H9 (cell line): ENCODE measurements at regions not wholly inside any gene's neighbourhood (a gene's known extent, or its start where the extent isn't known, plus 50 kb on each side); places are given as distances from the start of the nearest gene placed in this dataset.
A peak's percentile ranks its signal among the peaks of the same experiment; 100 is the strongest.

Source experiments
- DNase-seq: peaks from one replicate; pipeline ENCODE4 v3.0.0-alpha.2; 2017
- H2AFZ ChIP-seq: one replicate; pipeline ENCODE4 v1.6.1; 2013; ENCODE audit warnings: mild to moderate bottlenecking, low read length, control low read depth, moderate library complexity
- H2AK5ac ChIP-seq: 2 replicates; pipeline ENCODE4 v1.6.1; 2013; ENCODE audit warnings: low read length, control low read depth, mixed read lengths; ENCODE audit not compliant: insufficient read length
- H2BK120ac ChIP-seq: one replicate; pipeline ENCODE4 v1.6.1; 2013; ENCODE audit warnings: low read depth, mild to moderate bottlenecking, low read length, control low read depth, inconsistent platforms; ENCODE audit not compliant: poor library complexity, severe bottlenecking
- H2BK12ac ChIP-seq: 2 replicates; pipeline ENCODE4 v1.6.1; 2013; ENCODE audit warnings: low read length, control low read depth, mixed read lengths, low read depth; ENCODE audit not compliant: insufficient read length
- H2BK15ac ChIP-seq: 2 replicates; pipeline ENCODE4 v1.6.1; 2013; ENCODE audit warnings: low read depth, low read length, control low read depth
- H2BK20ac ChIP-seq: one replicate; pipeline ENCODE4 v1.6.1; 2013; ENCODE audit warnings: low read depth, mild to moderate bottlenecking, low read length, control low read depth, inconsistent platforms; ENCODE audit not compliant: poor library complexity, severe bottlenecking
- H2BK5ac ChIP-seq: 2 replicates; pipeline ENCODE4 v1.6.1; 2013; ENCODE audit warnings: low read length, control low read depth, mixed read lengths; ENCODE audit not compliant: insufficient read length
- H3K14ac ChIP-seq: 2 replicates; pipeline ENCODE4 v1.6.1; 2013; ENCODE audit warnings: low read length, control low read depth; ENCODE audit not compliant: insufficient read depth
- H3K18ac ChIP-seq: 2 replicates; pipeline ENCODE4 v1.6.1; 2013; ENCODE audit warnings: low read depth, mild to moderate bottlenecking, mixed read lengths, low read length, control low read depth; ENCODE audit not compliant: insufficient read length
- H3K23ac ChIP-seq: 2 replicates; pipeline ENCODE4 v1.6.1; 2013; ENCODE audit warnings: low read length, control low read depth, mixed read lengths, low read depth; ENCODE audit not compliant: insufficient read length
- H3K23me2 ChIP-seq: 2 replicates; pipeline ENCODE4 v1.6.1; 2013; ENCODE audit warnings: low read depth, mild to moderate bottlenecking, mixed read lengths, low read length, control low read depth; ENCODE audit not compliant: insufficient read length, poor library complexity, severe bottlenecking
- H3K27ac ChIP-seq: 2 replicates; pipeline ENCODE4 v1.5.1; 2013; ENCODE audit warnings: low read length, control low read depth, mixed read lengths, low read depth; ENCODE audit not compliant: insufficient read length
- H3K27me3 ChIP-seq: 2 replicates; pipeline ENCODE4 v1.6.1; 2013; ENCODE audit warnings: low read length, control low read depth, inconsistent platforms; ENCODE audit not compliant: insufficient read depth
- H3K4ac ChIP-seq: 2 replicates; pipeline ENCODE4 v1.6.1; 2013; ENCODE audit warnings: low read depth, mild to moderate bottlenecking, control low read depth, inconsistent platforms, low read length, moderate library complexity
- H3K4me1 ChIP-seq: 2 replicates; pipeline ENCODE4 v1.6.1; 2013; ENCODE audit warnings: low read length, control low read depth, inconsistent platforms; ENCODE audit not compliant: insufficient read depth
- H3K4me2 ChIP-seq: 2 replicates; pipeline ENCODE4 v1.6.1; 2013; ENCODE audit warnings: low read length, control low read depth, mixed read lengths; ENCODE audit not compliant: insufficient read length, insufficient read depth
- H3K56ac ChIP-seq: 2 replicates; pipeline ENCODE4 v1.6.1; 2013; ENCODE audit warnings: low read depth, mild to moderate bottlenecking, mixed read lengths, low read length, control low read depth; ENCODE audit not compliant: insufficient read length
- H3K79me1 ChIP-seq: 2 replicates; pipeline ENCODE4 v1.6.1; 2013; ENCODE audit warnings: low read depth, mild to moderate bottlenecking, moderate library complexity, low read length, control low read depth, inconsistent platforms; ENCODE audit not compliant: insufficient read depth, poor library complexity, severe bottlenecking
- H3K79me2 ChIP-seq: 2 replicates; pipeline ENCODE4 v1.6.1; 2013; ENCODE audit warnings: low read length, control low read depth, inconsistent platforms; ENCODE audit not compliant: insufficient read depth
- H3K9ac ChIP-seq: 2 replicates; pipeline ENCODE4 v1.6.1; 2013; ENCODE audit warnings: low read length, control low read depth, mixed read lengths; ENCODE audit not compliant: insufficient read length; ENCODE audit errors: extremely low read depth
- H3K9me3 ChIP-seq: one replicate; pipeline ENCODE4 v1.6.1; 2013; ENCODE audit warnings: low read depth, low read length, inconsistent platforms; ENCODE audit not compliant: control insufficient read depth
- H3T11ph ChIP-seq: one replicate; pipeline ENCODE4 v1.6.1; 2013; ENCODE audit warnings: mild to moderate bottlenecking, low read length, control low read depth, inconsistent platforms
- H4K20me1 ChIP-seq: one replicate; pipeline ENCODE4 v1.6.1; 2013; ENCODE audit not compliant: control insufficient read depth, insufficient read length, insufficient read depth
- H4K5ac ChIP-seq: 2 replicates; pipeline ENCODE4 v1.6.1; 2013; ENCODE audit warnings: low read depth, mild to moderate bottlenecking, mixed read lengths, low read length, control low read depth; ENCODE audit not compliant: insufficient read length
- H4K8ac ChIP-seq: replicated peaks from 2 replicates; pipeline ENCODE4 v1.6.1; 2013; ENCODE audit warnings: low read length, control low read depth, mixed read lengths, low read depth; ENCODE audit not compliant: insufficient read length
- H4K91ac ChIP-seq: 2 replicates; pipeline ENCODE4 v1.6.1; 2013; ENCODE audit warnings: low read depth, mild to moderate bottlenecking, moderate library complexity, mixed read lengths, low read length, control low read depth; ENCODE audit not compliant: insufficient read length
- H3K27ac Mint-ChIP-seq, 3 experiments: 2 replicates in 2 of 3; 3 replicates in 1 of 3; pipeline ENCODE4 v1.8.0; 2020 to 2021; ENCODE audit warnings: mixed read lengths in 3 of 3, mild to moderate bottlenecking in 1 of 3, moderate library complexity in 1 of 3
- H3K27me3 Mint-ChIP-seq: 2 replicates; pipeline ENCODE4 v1.8.0; 2021; ENCODE audit warnings: low read depth, mild to moderate bottlenecking, moderate library complexity, mixed read lengths
- H3K36me3 Mint-ChIP-seq, 3 experiments: 2 replicates in 2 of 3; 3 replicates in 1 of 3; pipeline ENCODE4 v1.8.0; 2020 to 2021; ENCODE audit warnings: low read depth in 3 of 3, mixed read lengths in 3 of 3; ENCODE audit not compliant: insufficient read depth in 1 of 3
- H3K4me1 Mint-ChIP-seq, 2 experiments: 2 replicates each; pipeline ENCODE4 v1.8.0; 2020; ENCODE audit warnings: mixed read lengths in 2 of 2
- H3K4me3 Mint-ChIP-seq, 2 experiments: 2 replicates in 1 of 2; 3 replicates in 1 of 2; pipeline ENCODE4 v1.8.0; 2020 to 2021; ENCODE audit warnings: mild to moderate bottlenecking in 2 of 2, mixed read lengths in 2 of 2, moderate library complexity in 1 of 2
- H3K9me3 Mint-ChIP-seq, 2 experiments: 2 replicates in 1 of 2; 3 replicates in 1 of 2; pipeline ENCODE4 v1.8.0; 2020; ENCODE audit warnings: mild to moderate bottlenecking in 2 of 2, mixed read lengths in 2 of 2, moderate library complexity in 1 of 2
- CTCF ChIP-seq: fragments of 200-600 bp; sonication (generic); conservative IDR thresholded peaks from 3 replicates; pipeline ENCODE4 v1.8.0; 2021; ENCODE audit warnings: antibody characterized with exemption, mild to moderate bottlenecking
- WGBS: extraction: QIAGEN DNeasy Blood & Tissue Kit; methylation state at CpG from one replicate; pipeline ENCODE4 v1.1.7; 2013; ENCODE audit warnings: missing lambda C conversion rate, low lambda C conversion rate, mixed read lengths; ENCODE audit not compliant: insufficient read length; ENCODE audit errors: extremely low coverage; 5-methylcytosine and 5-hydroxymethylcytosine counted together

GRCh38 chr12:18982226-18982949 is 147.1 kb upstream of the PLEKHA5 start:
- Histone ChIP-seq H2BK5ac (no peak overlapping the region), H3K9me3 (no peaks in the 10 kb centered on the region), H2BK120ac (no peak overlapping the region), H3K23me2 (no peaks in the 10 kb centered on the region), H3K4ac (no peak overlapping the region), H3K14ac (no peak overlapping the region), H3K27ac (no peak overlapping the region), H3K18ac (no peak overlapping the region), H2AK5ac (no peak overlapping the region), H3K79me2 (no peaks in the 10 kb centered on the region), H4K5ac (no peak overlapping the region), H2AFZ (no peak overlapping the region), H3K4me2 (no peak overlapping the region), H3K79me1 (no peaks in the 10 kb centered on the region), H3K23ac (no peak overlapping the region), H2BK15ac (no peak overlapping the region), H2BK20ac (no peak overlapping the region), H2BK12ac (no peak overlapping the region), H4K8ac (no peak overlapping the region), H4K20me1 (no peaks in the 10 kb centered on the region), H3T11ph (no peak overlapping the region), H3K56ac (no peak overlapping the region), H4K91ac (no peak overlapping the region), H3K27me3 (no peaks in the 10 kb centered on the region), H3K4me1 (peaks cover 5% of the 10 kb centered on the region; the same call in 1 of the 2 replicates), H3K9ac (no peak overlapping the region)
- Mint-ChIP-seq H3K4me3 (no peak overlapping the region), H3K9me3 (peaks cover 9 to 12% of the 10 kb centered on the region in 2 experiments), H3K4me1 (peaks cover 38 to 42% of the 10 kb centered on the region in 2 experiments), H3K27ac (peak overlapping the region in 1 of 3 experiments; percentile 36; a peak in 3 of 7 replicates), H3K36me3 (peaks cover 7 to 25% (median 11%) of the 10 kb centered on the region in 3 experiments), H3K27me3 (no peaks in the 10 kb centered on the region)
- no peak for TF ChIP-seq CTCF
- no peak for DNase-seq
- WGBS, result no CpG with 5 or more reads among the region's 9 CpGs
